ENCODE measurements at regions not wholly inside any gene's neighbourhood (a gene's known extent, or its start where the extent isn't known, plus 50 kb on each side); places are given as distances from the start of the nearest gene placed in this dataset.
A peak's percentile ranks its signal among the peaks of the same experiment; 100 is the strongest.
"Not testable (repeated sequence)": the region's sequence is repeated elsewhere in the genome, so short reads cannot be mapped to it uniquely, and the experiment has no call there.

DNA sequence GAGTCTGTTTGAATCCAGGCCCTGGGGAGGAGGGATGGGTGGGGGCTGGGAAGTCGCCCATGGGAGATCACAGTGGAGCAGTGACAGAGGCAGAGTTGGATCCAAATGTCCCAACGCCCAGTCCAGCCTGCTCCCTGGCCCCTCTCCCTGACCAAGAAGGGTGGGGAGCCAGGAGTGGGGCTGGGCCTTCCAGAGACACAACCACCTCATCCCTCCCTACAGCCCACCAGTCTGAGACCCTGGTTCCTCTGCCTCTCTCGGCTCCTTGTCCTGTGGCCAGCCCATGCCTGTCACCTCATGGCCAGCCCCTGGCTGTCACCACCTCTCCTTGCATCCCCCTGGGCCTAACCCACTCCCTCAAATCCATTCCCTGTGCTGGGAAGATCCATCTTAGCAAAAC, 71.2 kb upstream of the PRR5 start:
- DNase-seq (ENCODE audit: low read depth in 3 of 3) = no peak

DNA sequence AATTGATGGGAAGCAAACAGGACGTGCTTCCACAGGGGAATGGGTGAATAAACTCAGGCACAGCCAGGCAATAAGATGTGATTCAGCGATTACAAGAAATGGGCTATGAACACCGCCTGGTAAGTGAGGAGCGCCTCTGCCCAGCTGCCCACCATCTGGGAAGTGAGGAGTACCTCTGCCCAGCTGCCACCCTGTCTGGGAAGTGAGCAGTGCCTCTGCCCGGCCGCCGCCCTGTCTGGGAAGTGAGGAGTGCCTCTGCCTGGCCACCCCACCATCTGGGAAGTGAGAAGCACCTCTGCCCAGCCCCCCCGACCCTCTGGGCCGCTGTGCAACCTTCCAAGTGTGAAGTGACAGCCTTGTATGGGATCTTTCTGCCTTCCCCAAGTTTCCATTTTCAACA, 73.2 kb upstream of the PRR5 start:
- DNase-seq (ENCODE audit: low read depth in 3 of 3) = no peak

DNA sequence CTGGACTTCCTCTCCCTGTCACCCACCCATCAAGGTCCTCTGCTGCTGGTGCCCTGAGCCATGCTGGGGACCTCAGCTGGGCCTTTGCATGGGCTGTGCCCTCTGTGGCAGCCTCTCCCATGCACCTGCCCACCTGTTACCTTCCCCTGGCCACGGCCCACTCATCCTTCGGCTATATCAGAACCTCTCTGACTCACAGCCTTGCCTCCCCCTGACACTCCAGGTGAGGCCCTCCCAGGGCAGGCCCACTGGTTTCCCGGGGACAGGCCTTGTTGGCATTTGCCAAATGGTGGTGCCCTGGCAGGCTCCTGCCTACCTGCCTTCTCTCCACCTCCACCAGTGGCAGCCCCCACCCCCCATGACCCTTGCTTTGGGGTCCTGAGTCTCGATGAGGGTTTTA, 73.7 kb upstream of the PRR5 start:
- no peak for DNase-seq (ENCODE audit: low read depth in 3 of 3)

DNA sequence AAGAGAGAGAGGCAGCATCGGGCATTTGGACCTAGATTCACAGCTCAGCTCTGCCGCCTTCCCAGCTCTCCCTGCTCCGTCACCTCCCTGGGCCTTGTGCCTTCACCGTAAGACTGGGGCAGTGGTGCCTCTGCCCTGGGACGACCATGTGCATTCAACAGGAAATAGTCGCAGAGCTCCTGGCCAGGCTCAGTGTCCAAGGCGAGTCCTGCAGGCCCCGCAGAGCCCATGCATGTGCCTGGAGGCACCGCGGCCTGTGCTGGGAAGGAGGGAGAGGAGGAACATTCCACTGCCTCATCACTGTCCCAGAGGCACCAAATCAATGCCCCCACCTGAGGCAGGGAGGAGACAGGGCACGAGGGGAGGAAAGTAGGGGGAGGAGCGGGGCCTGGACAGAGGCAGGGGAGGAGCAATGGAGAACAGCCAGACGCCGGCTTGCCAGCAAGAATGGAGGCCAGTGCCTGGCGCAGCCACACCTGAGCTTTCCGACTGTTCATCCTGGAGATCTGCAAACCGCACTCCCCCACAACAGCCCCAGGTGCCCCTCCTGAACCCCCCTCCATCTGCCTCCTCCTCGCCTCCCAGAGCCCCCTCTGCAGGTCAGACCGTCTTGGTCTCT, 74.4 kb upstream of the PRR5 start:
- no peak for DNase-seq (ENCODE audit: low read depth in 3 of 3)

DNA sequence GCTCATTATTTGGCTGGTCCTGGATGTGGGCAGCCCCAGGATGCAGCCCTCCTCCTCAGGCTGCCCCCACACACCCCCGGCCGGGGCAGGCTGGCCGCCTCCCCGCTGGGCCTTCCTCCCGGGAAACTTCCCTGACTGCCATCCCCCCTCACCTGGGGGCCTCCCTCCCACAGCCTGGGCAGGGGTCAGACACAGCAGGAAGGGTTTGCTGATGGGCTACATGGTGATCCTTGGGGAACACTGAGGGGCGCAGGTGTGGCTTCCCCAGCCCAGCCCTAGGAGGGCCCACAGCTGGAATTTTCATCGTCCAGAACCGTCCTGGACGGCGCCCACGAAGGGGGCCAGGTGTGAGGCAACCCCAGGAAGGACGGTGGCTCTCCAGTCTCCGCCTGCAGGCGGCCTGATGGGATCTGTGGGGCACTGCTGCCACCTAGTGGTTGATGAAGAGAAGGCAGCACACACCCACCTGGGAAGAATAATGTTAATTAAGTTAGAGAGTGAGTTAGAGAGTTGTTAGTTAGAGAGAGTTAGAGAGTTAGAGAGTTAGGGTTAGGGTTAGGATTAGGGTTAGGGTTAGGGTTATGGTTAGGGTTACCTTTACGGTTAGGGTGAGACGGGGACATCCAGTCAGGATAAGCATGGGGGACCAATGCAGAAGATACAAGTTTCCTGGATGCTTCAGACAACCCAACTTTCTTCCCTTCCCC, 75.9 kb upstream of the PRR5 start:
- DNase-seq (ENCODE audit: low read depth in 3 of 3) = peak; percentile 61 to 72 (median 67)

DNA sequence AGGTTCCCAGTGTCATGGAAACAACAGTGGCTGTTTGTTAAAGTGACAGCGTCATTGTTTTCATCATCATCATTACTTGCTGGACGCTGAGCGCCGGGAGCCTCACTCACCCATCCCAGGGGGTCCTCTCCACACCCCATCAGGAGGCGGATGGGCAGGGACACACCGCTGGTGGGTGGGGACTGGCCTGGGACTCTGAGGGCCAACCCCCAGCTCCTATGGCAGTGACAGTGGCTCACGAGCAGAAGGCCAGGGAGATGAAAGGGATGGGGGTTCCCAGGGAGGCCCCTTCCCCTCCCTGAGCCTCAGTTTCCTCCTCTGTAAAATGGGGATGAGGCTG, 76.6 kb upstream of the PRR5 start:
- no peak for DNase-seq (ENCODE audit: low read depth in 3 of 3)

DNA sequence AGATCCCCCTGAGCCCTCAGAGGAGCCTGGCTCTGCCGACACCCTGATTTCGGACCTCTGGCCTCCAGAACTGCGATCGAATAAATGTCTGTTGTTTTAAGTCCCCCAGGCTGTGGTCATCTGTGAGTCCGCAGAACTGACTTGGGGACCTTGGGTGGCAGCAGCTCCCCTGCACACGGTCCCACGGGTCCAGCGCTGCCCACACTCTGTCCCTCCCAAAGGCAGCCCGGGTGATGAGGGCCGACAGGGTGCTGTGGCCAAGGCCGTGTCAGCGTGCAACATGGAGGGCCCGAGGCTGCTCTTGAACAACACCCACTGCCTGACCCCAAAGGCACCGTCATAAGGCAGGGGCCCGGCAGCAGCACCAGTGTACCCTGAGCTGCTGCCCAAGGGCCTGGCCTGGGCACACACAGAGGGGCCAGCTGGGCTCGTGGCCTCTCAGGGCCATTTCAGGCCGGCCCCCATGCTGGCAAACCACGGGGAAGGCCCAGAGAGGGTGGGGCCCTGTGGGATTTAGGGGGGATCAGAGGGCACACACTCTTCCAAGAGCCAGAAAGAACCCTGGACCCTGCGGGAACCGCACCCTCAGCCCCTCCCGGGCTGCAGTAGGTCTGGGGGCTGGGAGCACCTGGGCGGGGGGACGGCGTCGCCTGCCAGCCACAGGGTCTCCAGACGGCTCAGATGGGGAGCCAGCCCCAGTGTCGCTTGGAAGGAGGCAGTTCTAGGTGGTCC, 77.1 kb upstream of the PRR5 start:
- no peak for DNase-seq (ENCODE audit: low read depth in 3 of 3)

DNA sequence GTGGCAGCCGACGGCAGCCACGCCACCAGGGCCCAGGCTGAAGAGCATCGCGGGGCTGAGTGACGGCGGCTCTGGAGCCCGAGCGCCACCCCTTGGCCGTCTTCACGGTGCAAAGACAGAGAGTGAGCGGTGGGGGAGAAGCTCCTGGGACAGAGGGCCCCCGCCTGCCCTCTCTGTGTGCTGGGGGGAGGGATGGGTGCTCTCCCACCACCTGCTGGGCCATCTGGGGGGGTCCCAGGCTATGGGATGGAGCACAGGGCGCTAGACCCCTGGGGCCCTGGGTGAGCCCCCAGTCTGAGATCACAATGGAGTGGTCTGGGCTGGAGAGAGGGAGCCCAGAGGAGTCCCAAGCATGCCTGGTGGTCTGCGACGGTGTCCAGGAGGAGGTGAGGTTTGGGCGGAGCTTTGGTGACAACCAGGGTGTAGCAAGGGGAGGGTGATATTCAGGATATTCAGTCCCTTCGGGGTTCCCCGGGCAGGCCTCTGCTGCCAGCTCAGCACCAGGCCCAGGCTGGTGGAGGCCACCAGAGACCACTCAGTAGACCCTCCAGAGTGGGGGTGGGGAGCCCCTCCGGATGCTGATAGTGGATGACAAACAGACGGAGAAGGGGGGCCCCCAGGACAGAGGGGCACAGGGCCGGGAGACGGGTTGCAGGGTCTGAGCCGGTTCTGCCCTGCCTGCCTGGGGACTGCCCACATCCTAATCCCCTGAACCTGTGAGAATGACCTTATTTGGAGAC, 78.1 kb upstream of the PRR5 start:
- no peak for DNase-seq (ENCODE audit: low read depth in 3 of 3)

DNA sequence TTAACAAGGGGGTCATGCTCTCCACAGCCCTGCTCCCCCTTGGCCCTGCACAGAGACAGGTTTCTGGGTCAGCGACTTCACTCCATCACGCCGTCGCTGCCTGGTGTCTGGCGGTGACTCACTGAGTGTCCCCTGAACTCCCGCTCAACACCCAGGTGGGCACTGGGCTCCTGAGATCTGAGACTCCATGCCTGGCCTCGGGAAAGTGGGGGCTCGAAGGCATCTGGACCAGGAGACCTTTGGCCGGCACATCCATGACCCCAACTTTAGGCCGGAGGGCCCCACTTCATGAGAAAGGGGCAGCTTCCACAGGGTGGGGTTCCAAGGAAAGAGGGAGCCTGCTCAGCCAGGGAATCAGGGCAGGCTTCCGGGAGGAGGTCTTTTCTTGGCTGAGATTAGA, 79.3 kb upstream of the PRR5 start:
- no peak for DNase-seq (ENCODE audit: low read depth in 3 of 3)

DNA sequence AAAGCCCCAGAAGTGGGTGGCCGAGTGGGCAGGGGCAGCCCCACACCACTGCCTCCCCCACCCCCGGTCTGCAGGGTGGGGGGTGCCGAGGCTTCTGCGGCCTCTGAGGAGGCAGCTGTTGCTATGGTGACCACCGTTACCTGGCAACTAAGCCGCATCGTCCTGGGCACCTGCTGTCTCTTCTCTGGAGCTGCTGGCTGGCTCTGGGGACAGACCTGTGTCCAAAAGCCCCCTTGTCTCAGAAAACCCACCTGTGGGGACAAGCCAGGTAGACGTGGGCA, 79.9 kb upstream of the PRR5 start:
- DNase-seq (ENCODE audit: low read depth in 3 of 3) = no peak

DNA sequence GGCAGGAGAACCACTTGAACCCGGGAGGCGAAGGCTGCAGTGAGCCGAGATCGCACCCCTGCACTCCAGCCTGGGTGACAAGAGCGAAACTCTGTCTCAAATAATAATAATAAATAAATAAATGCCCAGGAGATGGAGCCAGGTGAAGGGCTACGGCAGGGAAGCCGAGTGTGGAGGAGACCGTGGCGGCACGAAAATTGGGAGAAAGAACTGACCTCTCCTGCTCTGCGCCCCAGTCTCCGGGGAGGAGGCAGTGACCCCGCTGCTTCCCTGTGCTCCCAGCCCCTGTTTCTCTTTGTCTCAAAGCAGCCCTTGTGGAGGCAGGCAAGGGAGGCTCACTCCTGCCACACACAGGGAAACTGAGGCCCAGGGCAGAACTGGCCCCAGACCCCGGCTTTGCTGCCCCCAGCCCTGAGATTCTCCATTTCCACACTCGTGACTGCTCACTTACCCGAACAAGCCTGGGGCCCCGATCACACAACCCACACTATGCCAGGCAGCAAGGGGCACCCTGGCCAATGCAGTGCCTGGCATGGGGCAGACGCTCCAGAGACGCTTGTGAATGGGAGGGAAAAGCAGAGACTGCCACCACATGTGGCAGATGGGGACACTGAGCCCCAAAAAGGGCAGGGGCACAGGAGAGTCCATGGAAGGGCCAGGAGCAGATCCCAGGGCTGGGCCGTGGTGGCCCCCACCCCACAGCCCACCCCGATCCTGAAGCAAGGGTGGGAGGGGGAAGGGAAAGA, 80.4 kb upstream of the PRR5 start:
- no peak for DNase-seq (ENCODE audit: low read depth in 3 of 3)

DNA sequence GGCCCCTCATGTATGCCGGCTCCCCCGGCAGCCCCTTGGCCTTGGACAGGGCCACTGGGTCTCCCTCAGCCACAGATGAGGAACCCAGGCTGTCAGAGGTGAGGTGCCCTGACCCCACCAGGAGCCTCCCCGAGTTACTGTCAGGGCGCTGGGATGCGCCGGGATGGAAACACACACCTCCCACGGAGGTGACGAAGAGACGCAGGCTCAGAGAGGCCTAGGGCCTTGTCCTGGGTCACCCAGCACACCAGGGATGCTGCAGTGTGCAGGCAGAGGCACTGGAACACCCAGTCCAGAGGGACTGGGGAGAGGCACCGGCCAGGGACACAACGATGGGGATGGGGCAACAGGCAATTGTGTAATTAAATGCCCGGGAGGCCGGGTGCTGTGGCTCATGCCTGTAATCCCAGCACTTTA, 81.2 kb upstream of the PRR5 start:
- DNase-seq (ENCODE audit: low read depth in 3 of 3) = no peak

DNA sequence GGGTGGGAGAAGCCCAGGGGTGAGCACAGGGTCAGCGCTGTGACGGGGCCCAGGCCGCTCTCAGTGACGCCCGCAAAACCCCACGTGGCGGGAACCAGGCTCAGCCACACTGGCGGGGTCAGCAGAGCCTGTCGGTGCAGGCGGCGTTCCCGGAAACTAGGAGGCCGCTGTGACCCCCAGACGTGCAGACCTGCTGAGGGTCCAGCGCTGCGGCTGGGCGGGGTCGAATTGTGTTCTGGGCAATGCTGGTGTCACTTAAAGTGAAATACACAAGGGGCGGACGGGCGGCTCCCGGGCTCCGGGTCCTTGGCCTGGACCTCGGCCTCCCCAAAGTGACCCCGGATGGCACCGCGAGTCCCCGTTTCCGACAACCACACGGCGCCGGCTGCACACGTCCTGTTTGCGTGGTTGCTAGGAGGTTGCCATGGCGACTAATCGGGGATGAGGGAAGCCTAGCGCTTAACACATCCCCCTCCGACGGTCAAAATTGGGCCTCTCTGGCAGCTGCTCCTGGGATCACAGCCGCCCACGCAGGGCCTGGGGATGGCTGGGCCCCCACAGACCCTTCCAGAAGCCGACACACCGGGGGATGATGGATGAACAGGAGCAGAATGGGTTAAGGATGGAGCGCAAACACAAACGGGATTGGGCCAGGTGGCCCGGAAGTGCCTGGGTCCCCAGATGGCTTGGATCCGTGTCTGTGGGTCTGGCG, 81.7 kb upstream of the PRR5 start:
- DNase-seq (ENCODE audit: low read depth in 3 of 3) = peak; percentile 51 to 59 (median 57)

DNA sequence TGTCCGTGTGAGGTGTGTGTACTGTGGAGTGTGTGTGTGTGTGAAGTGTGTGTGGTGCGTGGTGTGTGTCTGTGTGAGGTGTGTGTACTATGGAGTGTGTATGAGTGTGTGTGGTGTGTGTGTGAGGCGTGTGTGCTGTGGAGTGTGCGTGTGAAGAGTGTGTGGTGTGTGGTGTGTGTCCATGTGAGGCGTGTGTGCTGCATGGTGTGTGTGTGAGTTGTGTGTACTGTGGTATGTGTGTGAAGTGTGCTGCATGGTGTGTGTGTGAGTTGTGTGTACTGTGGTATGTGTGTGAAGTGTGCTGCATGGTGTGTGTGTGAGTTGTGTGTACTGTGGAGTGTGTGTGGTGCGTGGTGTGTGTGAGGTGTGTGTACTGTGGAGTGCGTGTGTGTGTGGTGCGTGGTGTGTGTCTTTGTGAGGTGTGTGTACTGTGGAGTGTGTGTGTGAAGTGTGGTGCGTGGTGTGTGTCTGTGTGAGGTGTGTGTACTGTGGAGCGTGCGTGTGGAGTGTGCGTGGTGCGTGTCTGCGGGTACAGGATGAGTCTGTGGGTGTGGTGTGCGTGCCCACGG, 82.4 kb upstream of the PRR5 start:
- DNase-seq (ENCODE audit: low read depth in 3 of 3) = not testable (repeated sequence)

DNA sequence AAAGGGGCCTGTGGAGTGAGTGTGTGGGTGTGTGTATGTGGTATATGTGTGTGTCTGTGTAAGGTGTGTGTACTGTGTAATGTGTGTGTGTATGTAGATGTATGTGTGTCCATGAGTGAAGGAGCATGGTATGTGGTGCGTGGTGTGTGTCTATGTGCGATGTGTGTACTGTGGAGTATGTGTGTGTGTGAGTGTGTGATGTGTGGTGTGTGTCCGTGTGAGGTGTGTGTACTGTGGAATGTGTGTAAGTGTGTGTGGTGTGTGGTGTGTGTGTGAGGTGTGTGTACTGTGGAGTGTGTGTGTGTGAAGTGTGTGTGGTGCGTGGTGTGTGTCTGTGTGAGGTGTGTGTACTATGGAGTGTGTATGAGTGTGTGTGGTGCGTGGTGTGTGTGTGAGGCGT, 83.1 kb upstream of the PRR5 start:
- DNase-seq (ENCODE audit: low read depth in 3 of 3) = not testable (repeated sequence)

DNA sequence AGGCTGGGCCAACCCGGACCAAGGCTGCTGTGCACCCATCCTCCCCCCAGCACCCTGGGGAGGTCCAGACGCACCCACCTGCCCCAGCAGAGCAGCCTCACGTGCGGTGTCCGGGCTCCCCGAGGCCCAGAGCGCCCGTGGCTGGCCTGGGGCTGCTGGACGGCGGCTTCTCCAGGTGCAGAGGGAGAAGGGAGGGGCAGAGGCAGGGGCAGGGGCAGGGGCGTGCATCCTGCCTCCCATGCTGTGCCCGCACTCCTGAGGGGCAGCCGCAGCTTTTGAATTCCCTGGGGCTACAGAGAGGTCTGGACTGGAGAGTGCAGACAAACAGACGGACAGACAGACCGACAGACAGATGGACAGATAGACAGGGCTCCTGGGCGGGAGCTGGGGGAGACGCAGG, 83.6 kb upstream of the PRR5 start:
- DNase-seq (ENCODE audit: low read depth in 3 of 3) = no peak

DNA sequence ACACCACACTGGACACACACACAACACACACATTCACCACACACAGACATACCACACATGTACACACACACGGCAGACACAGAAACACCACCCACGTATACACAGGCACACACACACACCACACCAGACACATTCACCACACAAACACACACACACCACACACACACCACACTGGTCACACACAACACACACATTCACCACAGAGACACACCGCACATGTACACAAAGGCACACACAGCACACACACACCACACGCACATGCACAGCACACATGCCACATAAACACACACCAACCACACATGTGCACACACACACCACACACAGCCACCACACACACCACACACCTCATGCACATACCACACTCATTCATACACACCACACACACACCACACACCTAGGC, 84.2 kb upstream of the PRR5 start:
- DNase-seq (ENCODE audit: low read depth in 3 of 3) = no peak

DNA sequence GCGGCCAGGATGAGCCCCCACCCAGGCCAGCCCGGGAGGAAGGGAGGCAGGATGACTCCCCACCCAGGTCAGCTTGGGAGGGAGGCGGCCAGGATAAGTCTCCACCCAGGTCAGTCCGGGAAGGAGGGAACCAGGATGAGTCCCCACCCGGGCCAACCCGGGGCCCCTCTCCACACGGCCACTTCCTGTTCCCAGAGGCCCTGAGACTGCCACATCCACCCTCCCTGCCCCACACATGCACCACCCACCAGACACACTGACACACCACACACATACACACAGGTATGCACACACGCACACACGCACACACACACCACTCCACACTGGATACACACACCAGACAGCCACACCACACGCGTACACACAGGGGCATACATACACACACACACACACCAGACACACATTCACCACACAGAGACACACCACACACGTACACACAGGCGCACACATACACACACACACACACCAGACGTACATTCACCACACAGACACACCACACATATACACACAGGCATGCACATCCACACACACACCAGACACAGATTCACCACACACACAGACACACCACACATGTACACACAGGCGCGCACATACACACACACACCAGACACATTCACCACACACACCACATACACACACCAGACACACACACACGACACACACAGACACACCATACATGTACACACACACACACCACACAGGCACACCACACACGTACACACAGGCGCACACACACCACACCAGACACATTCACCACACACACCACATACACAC, 84.9 kb upstream of the PRR5 start:
- no peak for DNase-seq (ENCODE audit: low read depth in 3 of 3)

DNA sequence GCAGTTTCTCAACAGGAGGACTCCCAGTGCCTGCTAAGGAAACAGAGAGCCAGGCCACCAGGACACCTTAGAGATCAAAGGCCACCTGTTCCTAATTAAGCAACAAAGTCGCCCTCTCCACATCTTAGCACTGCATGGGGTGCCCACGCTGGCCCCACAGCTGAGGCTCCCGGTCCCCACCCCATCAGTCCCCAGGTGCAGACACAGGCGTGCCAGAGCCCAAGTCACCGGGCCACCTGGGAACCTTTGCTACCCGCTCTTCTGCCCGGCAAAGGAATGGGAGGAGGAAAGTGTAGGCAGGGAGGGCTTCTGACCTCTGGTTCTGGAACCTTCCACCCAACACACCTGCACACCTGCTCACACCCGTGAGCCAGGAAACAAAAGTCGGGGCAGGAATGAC, 85.5 kb upstream of the PRR5 start:
- DNase-seq (ENCODE audit: low read depth in 3 of 3) = no peak

DNA sequence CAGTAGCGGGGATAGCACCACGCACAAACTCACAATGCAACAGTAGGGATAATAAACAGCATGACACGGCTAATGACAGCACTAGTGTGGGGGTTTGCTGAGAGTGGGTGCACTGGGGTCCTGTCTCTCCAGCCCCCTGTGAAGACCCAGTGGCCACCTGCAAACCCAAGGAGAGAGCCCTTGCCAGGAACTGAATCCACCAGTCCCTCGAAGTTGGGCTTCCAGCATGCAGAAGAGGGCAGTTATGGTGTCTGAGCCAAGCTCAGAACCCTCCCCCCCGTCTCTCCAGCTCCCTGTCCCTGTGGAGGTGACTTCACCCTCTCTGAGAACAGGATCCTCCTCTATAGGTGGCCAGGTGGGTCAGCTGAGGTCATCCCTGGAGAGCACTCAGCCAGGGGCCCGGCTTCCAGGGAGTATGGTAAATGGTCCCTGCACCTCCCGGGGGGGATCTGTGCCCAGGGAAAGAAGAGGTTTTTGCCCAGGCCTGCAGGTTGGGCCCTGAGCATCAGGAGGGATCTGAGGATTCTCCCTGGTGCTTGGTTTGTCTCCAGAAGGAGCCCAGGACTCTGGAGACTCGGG, 86.3 kb upstream of the PRR5 start:
- no peak for DNase-seq (ENCODE audit: low read depth in 3 of 3)

Measured in stimulated activated CD4-positive, alpha-beta T cell treated with anti-CD3 and anti-CD28 coated beads, TNF-alpha, amount 100 ng/mL, for 48 hours (primary cell).